ENCODE measurements at regions not wholly inside any gene's neighbourhood (a gene's known extent, or its start where the extent isn't known, plus 50 kb on each side); places are given as distances from the start of the nearest gene placed in this dataset.

DNA sequence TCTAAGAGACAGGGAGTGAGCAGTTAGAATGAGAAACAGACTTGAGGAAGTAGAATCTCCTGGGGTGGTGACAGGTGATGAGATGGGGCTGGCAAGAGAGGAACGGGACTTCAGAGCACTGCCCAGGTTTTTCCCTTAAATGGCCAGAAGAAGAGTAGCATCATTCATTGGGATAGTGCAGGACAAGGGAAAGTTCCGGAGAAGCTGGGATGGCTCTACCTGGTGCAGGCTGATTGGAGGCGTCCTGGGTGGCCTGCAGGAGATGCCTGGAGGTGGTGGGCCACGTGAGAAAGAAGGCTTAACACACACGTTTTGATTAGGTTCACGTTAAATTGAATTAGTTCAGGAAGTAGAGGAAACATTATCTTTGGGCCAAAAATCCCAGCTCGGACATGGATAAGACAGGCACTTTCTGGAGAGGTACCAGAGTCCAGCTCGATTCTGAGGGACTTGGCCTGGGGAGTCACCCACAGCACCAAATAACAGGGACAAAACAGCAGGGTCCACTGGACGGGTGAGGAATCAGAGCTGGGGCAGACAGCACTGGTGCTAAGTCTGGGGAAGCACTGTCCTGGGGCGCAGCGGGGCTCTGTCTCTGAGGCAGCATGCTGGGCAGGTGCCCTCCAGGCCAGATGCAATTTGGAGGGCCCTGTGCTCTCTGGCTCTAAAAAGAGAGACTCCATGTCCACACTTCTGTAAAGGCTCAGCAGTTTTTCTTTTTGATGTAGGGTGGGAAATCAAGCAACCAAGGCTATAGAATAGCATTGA lies 512.3 kb upstream of the RAB6C start:
- Histone ChIP-seq H3K27me3 (replicated peaks; ENCODE audit: insufficient read depth, low read depth, low read length, poor library complexity) (no peaks in the 10 kb centered on the region), H3K4me3 (ENCODE audit: low read depth, low read length, poor library complexity, severe bottlenecking) (no peak overlapping the region), H3K4me1 (ENCODE audit: insufficient read depth, low read length, poor library complexity, severe bottlenecking) (no peaks in the 10 kb centered on the region), H3K9me3 (ENCODE audit: low read depth, low read length, poor library complexity, severe bottlenecking) (no peaks in the 10 kb centered on the region), H3K36me3 (ENCODE audit: insufficient read depth, low read length, poor library complexity, severe bottlenecking) (no peaks in the 10 kb centered on the region), H3K27ac (ENCODE audit: low read depth, low read length, poor library complexity, severe bottlenecking) (no peak overlapping the region)
- no peak for DNase-seq (ENCODE audit: low spot score)
- CTCF ChIA-PET, result no interaction called here
- no TSS peak for BruUV-seq (replicated peaks)
- intact Hi-C loops (cut with micrococcal nuclease; ENCODE audit: unreplicated experiment), result no loop called here
- no peak for TF ChIP-seq EZH2 (IDR thresholded peaks at IDR 0.05; ENCODE audit: borderline replicate concordance, low read depth, low read length, poor library complexity, severe bottlenecking)
- TF ChIP-seq, protein P1, sequence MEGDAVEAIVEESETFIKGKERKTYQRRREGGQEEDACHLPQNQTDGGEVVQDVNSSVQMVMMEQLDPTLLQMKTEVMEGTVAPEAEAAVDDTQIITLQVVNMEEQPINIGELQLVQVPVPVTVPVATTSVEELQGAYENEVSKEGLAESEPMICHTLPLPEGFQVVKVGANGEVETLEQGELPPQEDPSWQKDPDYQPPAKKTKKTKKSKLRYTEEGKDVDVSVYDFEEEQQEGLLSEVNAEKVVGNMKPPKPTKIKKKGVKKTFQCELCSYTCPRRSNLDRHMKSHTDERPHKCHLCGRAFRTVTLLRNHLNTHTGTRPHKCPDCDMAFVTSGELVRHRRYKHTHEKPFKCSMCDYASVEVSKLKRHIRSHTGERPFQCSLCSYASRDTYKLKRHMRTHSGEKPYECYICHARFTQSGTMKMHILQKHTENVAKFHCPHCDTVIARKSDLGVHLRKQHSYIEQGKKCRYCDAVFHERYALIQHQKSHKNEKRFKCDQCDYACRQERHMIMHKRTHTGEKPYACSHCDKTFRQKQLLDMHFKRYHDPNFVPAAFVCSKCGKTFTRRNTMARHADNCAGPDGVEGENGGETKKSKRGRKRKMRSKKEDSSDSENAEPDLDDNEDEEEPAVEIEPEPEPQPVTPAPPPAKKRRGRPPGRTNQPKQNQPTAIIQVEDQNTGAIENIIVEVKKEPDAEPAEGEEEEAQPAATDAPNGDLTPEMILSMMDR (conservative IDR thresholded peaks at IDR 0.05; ENCODE audit: low read depth, low read length), result no peak
- POLR2A ChIA-PET (ENCODE audit: low non-redundant PET), result no interaction called here

DNA sequence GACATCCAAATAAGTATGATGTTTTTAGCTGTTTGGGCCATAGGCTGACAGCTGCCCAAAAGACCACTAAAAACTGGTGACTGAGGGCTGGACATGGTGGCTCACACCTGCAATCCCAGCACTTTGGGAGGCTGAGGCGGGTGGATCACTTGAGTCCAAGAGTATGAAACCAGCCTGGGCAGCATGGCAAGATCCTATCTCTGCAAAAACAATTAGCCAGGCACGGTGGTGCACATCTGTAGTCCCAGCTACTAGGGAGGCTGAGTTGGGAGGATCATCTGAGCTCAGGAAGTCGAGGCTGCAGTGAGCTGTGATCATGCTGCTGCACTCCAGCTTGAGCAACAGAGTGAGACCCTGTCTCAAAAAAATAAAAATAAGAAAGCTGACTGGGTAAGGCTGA lies 511.5 kb upstream of the RAB6C start:
- H3K27ac ChIP-seq (ENCODE audit: low read depth, low read length, poor library complexity, severe bottlenecking), result no peak overlapping the region
- CTCF ChIA-PET, result no interaction called here
- TF ChIP-seq, protein P1 (conservative IDR thresholded peaks at IDR 0.05; ENCODE audit: low read depth, low read length), result no peak
- TF ChIP-seq EZH2 (IDR thresholded peaks at IDR 0.05; ENCODE audit: borderline replicate concordance, low read depth, low read length, poor library complexity, severe bottlenecking), result no peak
- no peaks in the 10 kb centered on the region for H3K4me1 ChIP-seq (ENCODE audit: insufficient read depth, low read length, poor library complexity, severe bottlenecking)
- no peaks in the 10 kb centered on the region for H3K36me3 ChIP-seq (ENCODE audit: insufficient read depth, low read length, poor library complexity, severe bottlenecking)
- H3K27me3 ChIP-seq (replicated peaks; ENCODE audit: insufficient read depth, low read depth, low read length, poor library complexity), result no peaks in the 10 kb centered on the region
- no peak overlapping the region for H3K4me3 ChIP-seq (ENCODE audit: low read depth, low read length, poor library complexity, severe bottlenecking)
- DNase-seq (ENCODE audit: low spot score), result no peak
- intact Hi-C loops (cut with micrococcal nuclease; ENCODE audit: unreplicated experiment), result no loop called here
- H3K9me3 ChIP-seq (ENCODE audit: low read depth, low read length, poor library complexity, severe bottlenecking), result no peaks in the 10 kb centered on the region
- POLR2A ChIA-PET (ENCODE audit: low non-redundant PET), result no interaction called here
- no TSS peak for BruUV-seq (replicated peaks)

DNA sequence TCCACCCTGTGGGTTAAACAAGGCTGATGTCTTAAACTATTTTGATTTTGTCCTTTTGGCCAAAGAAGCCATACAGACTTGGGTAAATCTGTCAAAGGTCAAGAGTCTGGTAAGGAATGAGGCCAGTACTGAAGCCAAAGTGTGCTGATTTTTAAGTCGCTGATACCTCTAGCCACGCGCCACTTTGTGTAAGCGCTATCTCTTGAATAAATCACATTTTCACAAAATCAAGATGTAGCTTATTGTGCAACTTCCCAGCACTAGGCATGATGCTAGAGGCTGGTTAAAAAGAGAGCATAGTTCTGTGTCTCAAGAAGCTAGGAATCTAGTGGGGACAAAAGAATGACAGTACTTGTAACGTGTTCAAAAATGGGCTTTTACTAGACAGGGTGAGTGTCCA lies 510.6 kb upstream of the RAB6C start:
- ChIA-PET CTCF (no interaction called here), POLR2A (ENCODE audit: low non-redundant PET) (no interaction called here)
- DNase-seq (ENCODE audit: low spot score), result no peak
- no peaks in the 10 kb centered on the region for H3K27me3 ChIP-seq (replicated peaks; ENCODE audit: insufficient read depth, low read depth, low read length, poor library complexity)
- no peak overlapping the region for H3K4me3 ChIP-seq (ENCODE audit: low read depth, low read length, poor library complexity, severe bottlenecking)
- intact Hi-C loops (cut with micrococcal nuclease; ENCODE audit: unreplicated experiment), result no loop called here
- H3K9me3 ChIP-seq (ENCODE audit: low read depth, low read length, poor library complexity, severe bottlenecking), result no peaks in the 10 kb centered on the region
- H3K4me1 ChIP-seq (ENCODE audit: insufficient read depth, low read length, poor library complexity, severe bottlenecking), result no peaks in the 10 kb centered on the region
- TF ChIP-seq EZH2 (IDR thresholded peaks at IDR 0.05; ENCODE audit: borderline replicate concordance, low read depth, low read length, poor library complexity, severe bottlenecking), result no peak
- TF ChIP-seq, protein P1 (conservative IDR thresholded peaks at IDR 0.05; ENCODE audit: low read depth, low read length), result no peak
- H3K36me3 ChIP-seq (ENCODE audit: insufficient read depth, low read length, poor library complexity, severe bottlenecking), result no peaks in the 10 kb centered on the region
- no TSS peak for BruUV-seq (replicated peaks)
- H3K27ac ChIP-seq (ENCODE audit: low read depth, low read length, poor library complexity, severe bottlenecking), result no peak overlapping the region

All from A673 (cell line).